CD14-positive monocyte (primary cell): ENCODE measurements at regions not wholly inside any gene's neighbourhood (a gene's known extent, or its start where the extent isn't known, plus 50 kb on each side); places are given as distances from the start of the nearest gene placed in this dataset.
"Not testable (repeated sequence)": the region's sequence is repeated elsewhere in the genome, so short reads cannot be mapped to it uniquely, and the experiment has no call there.

Experiments
- DNase-seq, 3 donors: peaks; one replicate each; pipeline ENCODE4 v3.0.0-alpha.2; 2011 to 2022
- H2AFZ ChIP-seq: 2 replicates; pipeline ENCODE4 v1.6.0; 2012; ENCODE audit warnings: mild to moderate bottlenecking, low read depth, low read length, inconsistent platforms; ENCODE audit not compliant: insufficient read depth, poor library complexity, severe bottlenecking
- H3K27ac ChIP-seq, 2 donors: 1 replicate in 1 of 2; 2 replicates in 1 of 2; pipeline ENCODE4 v1.5.1; 2012 to 2013; ENCODE audit warnings: low read length in 2 of 2, control low read depth in 1 of 2, inconsistent platforms in 1 of 2, low read depth in 1 of 2, mild to moderate bottlenecking in 1 of 2
- H3K27me3 ChIP-seq, 2 donors: one replicate each; pipeline versions ENCODE4 v1.6.0 to v1.6.1; 2011 to 2013; ENCODE audit warnings: low read length in 2 of 2; ENCODE audit not compliant: control insufficient read depth in 2 of 2, insufficient read depth in 2 of 2
- H3K36me3 ChIP-seq, 2 donors: replicated peaks in 1 of 2; 1 replicate in 1 of 2; 2 replicates in 1 of 2; pipeline versions ENCODE4 v1.5.1 to v1.6.1; 2012 to 2013; ENCODE audit warnings: low read length in 2 of 2, control low read depth in 1 of 2, inconsistent platforms in 1 of 2, mild to moderate bottlenecking in 1 of 2; ENCODE audit not compliant: insufficient read depth in 2 of 2, control insufficient read depth in 1 of 2
- H3K4me1 ChIP-seq, 2 donors: 1 replicate in 1 of 2; 2 replicates in 1 of 2; pipeline versions ENCODE4 v1.5.1 to v1.6.1; 2012 to 2013; ENCODE audit warnings: low read length in 2 of 2, control low read depth in 1 of 2, inconsistent platforms in 1 of 2, mild to moderate bottlenecking in 1 of 2, moderate library complexity in 1 of 2; ENCODE audit not compliant: insufficient read depth in 2 of 2, control insufficient read depth in 1 of 2
- H3K4me2 ChIP-seq: replicated peaks from 2 replicates; pipeline ENCODE3; 2012; ENCODE audit warnings: low read length, moderate library complexity, mild to moderate bottlenecking; ENCODE audit not compliant: poor library complexity, severe bottlenecking; ENCODE audit errors: extremely low read depth
- H3K4me3 ChIP-seq, 3 experiments: fragments of 200-600 bp in 1 of 3; sonication (generic) in 1 of 3; replicated peaks in 1 of 3; 1 replicate in 2 of 3; 2 replicates in 1 of 3; pipeline ENCODE4 v1.5.1; 2011 to 2013; ENCODE audit warnings: low read length in 3 of 3, mild to moderate bottlenecking in 3 of 3, control low read depth in 2 of 3, low read depth in 2 of 3, inconsistent platforms in 1 of 3, moderate library complexity in 1 of 3
- H3K79me2 ChIP-seq: 2 replicates; pipeline ENCODE4 v1.6.0; 2012; ENCODE audit warnings: mild to moderate bottlenecking, control low read depth, inconsistent platforms, low read length, moderate library complexity; ENCODE audit not compliant: insufficient read depth
- H3K9ac ChIP-seq: 2 replicates; pipeline ENCODE4 v1.6.0; 2017; ENCODE audit warnings: low read length, mild to moderate bottlenecking; ENCODE audit not compliant: insufficient read depth, poor library complexity, severe bottlenecking
- H3K9me3 ChIP-seq, 2 donors: replicated peaks in 1 of 2; 1 replicate in 1 of 2; 2 replicates in 1 of 2; pipeline versions ENCODE4 v1.5.1 to v1.6.1; 2012 to 2013; ENCODE audit warnings: low read length in 2 of 2, control low read depth in 1 of 2; ENCODE audit not compliant: control insufficient read depth in 1 of 2, insufficient read depth in 1 of 2
- H4K20me1 ChIP-seq: 2 replicates; pipeline ENCODE4 v1.6.0; 2012; ENCODE audit warnings: mild to moderate bottlenecking, low read length, control low read depth, moderate library complexity; ENCODE audit not compliant: insufficient read depth
- H3K27ac Mint-ChIP-seq, 7 donors: one replicate each; pipeline ENCODE4 v1.8.0; 2020; ENCODE audit warnings: mild to moderate bottlenecking in 7 of 7, mixed read lengths in 7 of 7, moderate library complexity in 6 of 7, inconsistent platforms in 2 of 7
- H3K27me3 Mint-ChIP-seq, 3 donors: one replicate each; pipeline ENCODE4 v1.8.0; 2021 to 2022; ENCODE audit warnings: low read depth in 3 of 3, mild to moderate bottlenecking in 3 of 3, mixed read lengths in 3 of 3, moderate library complexity in 3 of 3, inconsistent platforms in 1 of 3
- H3K36me3 Mint-ChIP-seq, 2 donors: one replicate each; pipeline ENCODE4 v1.8.0; 2020; ENCODE audit warnings: mixed read lengths in 2 of 2, inconsistent platforms in 1 of 2, mild to moderate bottlenecking in 1 of 2
- H3K4me1 Mint-ChIP-seq: one replicate; pipeline ENCODE4 v1.8.0; 2020; ENCODE audit warnings: mild to moderate bottlenecking, mixed read lengths
- H3K4me3 Mint-ChIP-seq, 2 donors: one replicate each; pipeline ENCODE4 v1.8.0; 2020; ENCODE audit warnings: mild to moderate bottlenecking in 2 of 2, mixed read lengths in 2 of 2, moderate library complexity in 1 of 2
- H3K9me3 Mint-ChIP-seq, 7 donors: one replicate each; pipeline ENCODE4 v1.8.0; 2020 to 2022; ENCODE audit warnings: mixed read lengths in 7 of 7, mild to moderate bottlenecking in 6 of 7, moderate library complexity in 6 of 7, inconsistent platforms in 2 of 7
- WGBS: methylation state at CpG from one replicate; pipeline ENCODE4 v1.1.5; 2013; ENCODE audit warnings: missing lambda C conversion rate; ENCODE audit not compliant: insufficient coverage; 5-methylcytosine and 5-hydroxymethylcytosine counted together
- intact Hi-C, 2 donors: fragments of 100-400 bp; cut with micrococcal nuclease; formaldehyde crosslinking; loops; one replicate each; pipeline versions ENCODE4 v1.15.0 to v1.15.1; 2023
- TF ChIP-seq, protein P1 (sequence below): fragments of 200-600 bp; IDR thresholded peaks from one replicate; pipeline ENCODE4 v1.8.0; 2022; ENCODE audit warnings: antibody characterized with exemption, mild to moderate bottlenecking

DNA sequence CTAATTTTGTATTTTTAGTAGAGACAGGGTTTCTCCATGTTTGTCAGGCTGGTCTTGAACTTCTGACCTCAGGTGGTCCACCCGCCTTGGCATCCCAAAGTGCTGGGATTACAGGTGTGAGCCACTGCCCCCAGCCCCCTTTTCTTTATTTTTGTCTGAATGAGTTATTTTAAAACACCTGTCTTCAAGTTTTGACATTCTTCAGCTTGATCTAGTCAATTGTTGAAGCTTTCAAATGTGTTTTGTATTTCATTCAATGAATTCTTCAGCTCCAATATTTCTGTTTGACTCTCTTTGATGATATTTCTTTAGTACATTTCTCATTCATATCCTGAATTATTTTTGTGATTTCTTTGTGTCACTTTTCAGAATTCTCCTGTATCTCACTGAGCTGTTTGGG lies 486.2 kb downstream of the DMAC1 start:
- intact Hi-C loops: no loop called here
- Histone ChIP-seq H3K36me3 (no peaks in the 10 kb centered on the region), H3K27ac (no peak overlapping the region), H3K9ac (no peak overlapping the region), H3K9me3 (peaks cover 20 to 32% of the 10 kb centered on the region in 2 donors), H3K4me1 (no peaks in the 10 kb centered on the region), H3K4me2 (no peak overlapping the region), H3K27me3 (no peaks in the 10 kb centered on the region), H3K4me3 (no peak overlapping the region), H2AFZ (no peak overlapping the region), H4K20me1 (no peaks in the 10 kb centered on the region), H3K79me2 (no peaks in the 10 kb centered on the region)
- H3K4me3 Mint-ChIP-seq: no peak overlapping the region
- no peak overlapping the region for H3K27ac Mint-ChIP-seq
- peaks cover 2% of the 10 kb centered on the region in 3 donors for H3K27me3 Mint-ChIP-seq
- no peaks in the 10 kb centered on the region for H3K4me1 Mint-ChIP-seq
- no CpG with 5 or more reads among the region's 1 CpG for WGBS
- DNase-seq: no peak
- no peaks in the 10 kb centered on the region for H3K36me3 Mint-ChIP-seq
- H3K9me3 Mint-ChIP-seq: peaks cover 26 to 52% (median 47%) of the 10 kb centered on the region in 7 donors
- TF ChIP-seq, protein P1, sequence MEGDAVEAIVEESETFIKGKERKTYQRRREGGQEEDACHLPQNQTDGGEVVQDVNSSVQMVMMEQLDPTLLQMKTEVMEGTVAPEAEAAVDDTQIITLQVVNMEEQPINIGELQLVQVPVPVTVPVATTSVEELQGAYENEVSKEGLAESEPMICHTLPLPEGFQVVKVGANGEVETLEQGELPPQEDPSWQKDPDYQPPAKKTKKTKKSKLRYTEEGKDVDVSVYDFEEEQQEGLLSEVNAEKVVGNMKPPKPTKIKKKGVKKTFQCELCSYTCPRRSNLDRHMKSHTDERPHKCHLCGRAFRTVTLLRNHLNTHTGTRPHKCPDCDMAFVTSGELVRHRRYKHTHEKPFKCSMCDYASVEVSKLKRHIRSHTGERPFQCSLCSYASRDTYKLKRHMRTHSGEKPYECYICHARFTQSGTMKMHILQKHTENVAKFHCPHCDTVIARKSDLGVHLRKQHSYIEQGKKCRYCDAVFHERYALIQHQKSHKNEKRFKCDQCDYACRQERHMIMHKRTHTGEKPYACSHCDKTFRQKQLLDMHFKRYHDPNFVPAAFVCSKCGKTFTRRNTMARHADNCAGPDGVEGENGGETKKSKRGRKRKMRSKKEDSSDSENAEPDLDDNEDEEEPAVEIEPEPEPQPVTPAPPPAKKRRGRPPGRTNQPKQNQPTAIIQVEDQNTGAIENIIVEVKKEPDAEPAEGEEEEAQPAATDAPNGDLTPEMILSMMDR: no peak

DNA sequence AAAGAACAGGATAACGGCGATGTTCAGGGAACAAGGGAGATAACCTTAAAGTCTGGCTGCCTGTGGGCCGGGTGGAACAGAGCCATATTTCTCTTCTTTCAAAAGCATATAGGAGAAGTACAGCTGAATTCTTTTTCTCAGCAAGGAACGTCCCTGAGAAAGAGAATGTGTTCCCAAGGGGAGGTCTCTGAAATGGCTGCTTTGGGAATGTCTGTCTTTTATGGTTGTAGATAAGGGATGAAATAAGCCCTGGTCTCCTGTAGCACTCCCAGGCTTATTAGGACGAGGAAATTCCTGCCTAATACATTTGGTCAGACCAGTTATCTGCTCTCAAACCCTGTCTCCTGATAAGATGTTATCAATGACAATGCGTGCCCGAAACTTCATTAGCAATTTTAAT lies 490.5 kb downstream of the DMAC1 start:
- WGBS: 80% methylated on average over 1 of the region's 7 CpGs
- H3K9me3 Mint-ChIP-seq: peaks cover 30 to 49% (median 46%) of the 10 kb centered on the region in 7 donors
- H3K4me1 Mint-ChIP-seq, H3K36me3 ChIP-seq, H3K4me1 ChIP-seq, H3K27ac ChIP-seq, H3K4me3 Mint-ChIP-seq, H3K27me3 Mint-ChIP-seq, H3K27ac Mint-ChIP-seq, H3K36me3 Mint-ChIP-seq, H2AFZ ChIP-seq, H3K4me2 ChIP-seq, H4K20me1 ChIP-seq, intact Hi-C loops, H3K4me3 ChIP-seq, H3K9ac ChIP-seq, H3K79me2 ChIP-seq, DNase-seq, H3K27me3 ChIP-seq: not testable (repeated sequence)
- H3K9me3 ChIP-seq: peaks cover 19 to 20% of the 10 kb centered on the region in 2 donors
